Transverse colon (tissue), 4 donors: ENCODE measurements at regions not wholly inside any gene's neighbourhood (a gene's known extent, or its start where the extent isn't known, plus 50 kb on each side); places are given as distances from the start of the nearest gene placed in this dataset.

Experiments
- CTCF ChIP-seq, 5 experiments: fragments of 200-600 bp in 3 of 5; fragments of 450-650 bp in 2 of 5; sonication (generic) in 3 of 5; IDR thresholded peaks; 1 replicate in 2 of 5; 2 replicates in 3 of 5; pipeline ENCODE4 v1.5.1; 2016 to 2017; ENCODE audit warnings: antibody characterized with exemption in 5 of 5, inconsistent platforms in 3 of 5, mild to moderate bottlenecking in 2 of 5, moderate library complexity in 1 of 5
- EP300 ChIP-seq: sonication (generic); formaldehyde crosslinking; IDR thresholded peaks from one replicate; pipeline ENCODE4 v1.6.1; 2017; ENCODE audit warnings: antibody characterized with exemption, low read depth
- POLR2A ChIP-seq: fragments of 450-650 bp; IDR thresholded peaks from one replicate; pipeline ENCODE4 v1.6.1; 2016; ENCODE audit warnings: antibody characterized with exemption, mild to moderate bottlenecking, moderate library complexity
- POLR2AphosphoS5 ChIP-seq, 3 donors: sonication (generic); formaldehyde crosslinking; IDR thresholded peaks; one replicate each; pipeline ENCODE4 v1.6.1; 2016; ENCODE audit warnings: antibody characterized with exemption in 3 of 3

DNA sequence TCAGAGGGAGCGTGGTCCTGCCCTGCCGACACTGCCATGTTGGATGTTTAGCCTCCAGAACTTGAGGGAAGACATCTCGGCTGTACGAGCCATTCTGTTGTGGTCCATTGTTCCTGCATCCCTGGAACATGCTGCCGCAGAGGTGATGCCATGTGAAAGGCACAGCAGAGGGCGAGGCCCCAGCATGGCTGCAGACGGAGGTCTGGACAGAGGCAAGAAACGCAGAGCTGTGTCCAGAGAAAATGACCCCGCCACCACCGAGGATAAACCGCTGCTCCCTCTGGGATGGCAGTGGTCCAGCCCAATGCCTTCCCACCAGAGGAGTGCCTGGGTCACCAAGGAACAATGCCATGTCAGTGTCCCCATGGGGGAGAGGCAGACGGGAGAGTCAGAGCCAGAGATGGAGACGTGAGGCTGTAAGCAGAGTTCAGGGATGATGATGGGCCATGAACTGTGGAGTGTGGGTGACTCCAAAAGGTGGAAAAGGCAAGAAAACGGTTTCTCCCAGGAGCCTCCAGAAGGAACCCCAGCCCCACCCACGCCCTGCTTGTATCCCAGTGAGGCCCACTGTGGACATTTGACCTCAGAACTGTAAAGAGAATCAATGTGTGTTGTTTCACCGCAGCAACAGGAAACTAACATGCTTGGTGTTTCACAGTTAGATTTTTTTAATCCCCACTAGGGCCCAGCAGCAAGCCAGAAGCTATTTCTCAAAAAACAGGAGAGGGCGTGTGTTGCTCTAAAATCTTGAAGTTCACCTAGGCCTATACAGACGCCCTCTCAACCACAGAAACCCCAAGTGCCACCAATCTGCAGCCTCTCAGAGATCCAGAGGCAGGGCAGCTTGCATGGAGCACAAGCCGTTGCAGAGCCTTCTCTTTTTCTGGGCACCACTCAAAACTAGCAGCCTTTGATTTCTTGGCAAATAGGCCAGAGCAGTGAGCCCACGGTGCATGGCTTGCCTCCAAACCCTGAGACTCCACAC is 1422.9 kb downstream of the TBC1D22A start:
- TF ChIP-seq CTCF (IDR thresholded peaks at IDR 0.05) (no peak), POLR2A (no peak), POLR2AphosphoS5 (IDR thresholded peaks at IDR 0.05) (no peak), EP300 (no peak)
